ENCODE measurements at regions not wholly inside any gene's neighbourhood (a gene's known extent, or its start where the extent isn't known, plus 50 kb on each side); places are given as distances from the start of the nearest gene placed in this dataset.

GRCh38 chrX:138345801-138346200 is 365.7 kb downstream of the FGF13 start:
- DNase-seq = no peak

GRCh38 chrX:138349351-138349750 is 362.2 kb downstream of the FGF13 start:
- no peak for DNase-seq

GRCh38 chrX:138378876-138379275 is 332.6 kb downstream of the FGF13 start:
- DNase-seq = no peak

- no peak for DNase-seq
Measured at GRCh38 chrX:138408101-138408500, 303.4 kb downstream of the FGF13 start.

- no peak for DNase-seq
Measured at GRCh38 chrX:138411048-138411447, 300.5 kb downstream of the FGF13 start.
